GM12891 (cell line): ENCODE measurements at regions not wholly inside any gene's neighbourhood (a gene's known extent, or its start where the extent isn't known, plus 50 kb on each side); places are given as distances from the start of the nearest gene placed in this dataset.

Experiments
- PAX5 ChIP-seq: IDR thresholded peaks from 2 replicates; pipeline ENCODE4 v1.6.1; 2011; ENCODE audit warnings: low read length, moderate library complexity, mild to moderate bottlenecking; ENCODE audit not compliant: insufficient read depth, severe bottlenecking
- POLR2A ChIP-seq: IDR thresholded peaks from 2 replicates; pipeline ENCODE4 v1.6.1; 2011; ENCODE audit warnings: low read depth, low read length, control low read depth
- POLR2AphosphoS5 ChIP-seq: IDR thresholded peaks from 2 replicates; pipeline ENCODE4 v1.6.1; 2011; ENCODE audit warnings: low read depth, low read length, control low read depth
- POU2F2 ChIP-seq: IDR thresholded peaks from 2 replicates; pipeline ENCODE4 v1.6.1; 2011; ENCODE audit warnings: low read depth, mild to moderate bottlenecking, control low read depth, low read length, moderate library complexity
- SPI1 ChIP-seq: IDR thresholded peaks from 2 replicates; pipeline ENCODE4 v1.6.1; 2011; ENCODE audit warnings: low read depth, low read length, control low read depth
- TAF1 ChIP-seq: IDR thresholded peaks from 2 replicates; pipeline ENCODE4 v1.6.1; 2011; ENCODE audit warnings: low read depth, low read length, control low read depth

DNA sequence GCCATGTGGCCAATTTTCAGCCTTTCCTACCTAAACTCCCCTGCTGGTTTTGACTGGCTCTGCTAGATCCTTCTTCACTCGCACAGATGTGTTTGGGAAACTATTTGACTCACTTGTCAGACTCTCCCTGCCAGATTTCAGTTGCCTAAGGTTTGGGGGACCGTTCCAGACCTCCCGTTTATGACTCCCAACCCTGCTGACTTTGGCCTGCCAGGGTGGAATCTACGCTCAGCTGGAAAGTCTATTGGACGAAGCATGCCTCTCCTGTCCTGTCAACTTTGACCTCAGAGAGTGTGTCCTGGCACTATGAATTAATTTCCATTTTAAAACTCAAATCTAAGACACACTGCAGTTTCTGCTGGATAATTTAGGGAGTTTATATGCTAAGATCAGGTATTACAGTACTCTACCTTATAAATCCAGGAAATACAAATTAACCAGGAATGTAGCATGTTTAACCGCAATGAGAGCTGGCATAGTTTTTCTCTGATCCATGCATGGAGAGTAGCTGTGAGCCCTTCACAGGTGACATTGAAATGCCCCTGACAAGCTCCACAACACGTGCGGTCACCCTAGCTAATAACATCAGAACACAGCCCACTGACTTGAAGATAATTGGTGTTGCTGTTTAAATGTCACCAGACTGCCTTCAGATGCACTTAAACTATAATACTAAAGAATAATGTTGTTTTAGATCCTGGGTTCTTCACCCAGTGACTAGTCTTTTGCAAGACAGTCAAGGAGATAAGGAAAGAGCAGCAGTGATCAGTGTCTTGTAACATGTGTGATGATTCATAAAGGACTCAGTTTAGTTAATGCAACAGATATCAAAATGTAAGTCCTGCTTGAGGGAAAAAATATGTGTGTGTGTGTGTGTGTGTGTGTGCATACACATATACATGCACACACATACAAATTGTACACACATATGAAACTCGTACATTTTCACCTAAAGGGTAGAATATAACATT is 223.0 kb upstream of the MCTP2 start:
- TF ChIP-seq TAF1 = no peak
- TF ChIP-seq POLR2A = no peak
- TF ChIP-seq POLR2AphosphoS5 = no peak
- no peak for TF ChIP-seq SPI1
- no peak for TF ChIP-seq PAX5
- TF ChIP-seq POU2F2 = no peak
